Hematopoietic multipotent progenitor cell treated with erythropoietin and hydrocortisone succinate and interleukin-3 and kit ligand, for 6 days (in vitro differentiated cells): ENCODE measurements at regions not wholly inside any gene's neighbourhood (a gene's known extent, or its start where the extent isn't known, plus 50 kb on each side); places are given as distances from the start of the nearest gene placed in this dataset.

Source experiments
- DNase-seq: peaks from one replicate; pipeline ENCODE4 v3.0.0-alpha.2; 2015

DNA sequence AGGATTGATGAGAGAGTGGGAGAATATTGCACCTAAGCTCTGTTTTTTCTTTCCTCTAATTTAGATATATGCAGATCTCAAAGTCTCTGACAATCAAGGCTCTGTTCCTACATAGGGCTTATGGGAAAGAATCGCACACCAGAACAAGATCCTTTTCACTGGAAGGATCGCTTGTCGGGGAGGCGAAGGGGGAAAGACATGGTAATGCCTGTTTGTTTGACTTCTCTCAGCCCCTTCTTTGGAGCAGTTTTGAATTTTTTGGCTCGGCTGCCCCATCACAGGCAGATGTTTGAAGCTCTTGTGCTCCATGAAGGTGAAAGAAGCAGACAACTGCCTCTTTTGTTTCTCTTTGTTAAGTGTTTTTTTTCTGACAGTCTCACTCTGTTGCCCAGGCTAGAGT is 599.9 kb upstream of the ZNF608 start:
- DNase-seq = no peak

DNA sequence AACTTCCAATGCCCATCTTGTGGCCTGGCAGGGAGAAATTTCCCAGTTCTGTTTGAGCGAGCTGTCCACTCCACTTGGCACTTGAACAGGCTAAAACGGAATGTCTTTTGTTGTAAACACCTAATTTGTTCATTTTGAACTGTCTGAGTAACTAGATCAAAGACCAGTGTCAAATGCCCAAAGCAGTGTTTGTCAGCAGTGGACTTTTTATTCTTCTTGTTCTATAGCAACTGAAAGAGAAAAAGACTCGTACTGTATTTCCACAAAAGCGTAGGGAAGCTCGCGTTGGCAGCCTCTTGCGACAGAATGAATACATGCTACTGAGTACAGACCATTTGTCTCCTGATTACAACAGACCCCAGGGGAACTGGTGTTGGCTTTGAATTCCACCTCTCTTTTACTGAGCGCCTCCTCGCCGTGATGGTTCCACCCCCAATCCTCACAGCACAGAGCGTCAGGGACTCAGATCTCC is 601.8 kb upstream of the ZNF608 start:
- DNase-seq = peak; percentile 1

DNA sequence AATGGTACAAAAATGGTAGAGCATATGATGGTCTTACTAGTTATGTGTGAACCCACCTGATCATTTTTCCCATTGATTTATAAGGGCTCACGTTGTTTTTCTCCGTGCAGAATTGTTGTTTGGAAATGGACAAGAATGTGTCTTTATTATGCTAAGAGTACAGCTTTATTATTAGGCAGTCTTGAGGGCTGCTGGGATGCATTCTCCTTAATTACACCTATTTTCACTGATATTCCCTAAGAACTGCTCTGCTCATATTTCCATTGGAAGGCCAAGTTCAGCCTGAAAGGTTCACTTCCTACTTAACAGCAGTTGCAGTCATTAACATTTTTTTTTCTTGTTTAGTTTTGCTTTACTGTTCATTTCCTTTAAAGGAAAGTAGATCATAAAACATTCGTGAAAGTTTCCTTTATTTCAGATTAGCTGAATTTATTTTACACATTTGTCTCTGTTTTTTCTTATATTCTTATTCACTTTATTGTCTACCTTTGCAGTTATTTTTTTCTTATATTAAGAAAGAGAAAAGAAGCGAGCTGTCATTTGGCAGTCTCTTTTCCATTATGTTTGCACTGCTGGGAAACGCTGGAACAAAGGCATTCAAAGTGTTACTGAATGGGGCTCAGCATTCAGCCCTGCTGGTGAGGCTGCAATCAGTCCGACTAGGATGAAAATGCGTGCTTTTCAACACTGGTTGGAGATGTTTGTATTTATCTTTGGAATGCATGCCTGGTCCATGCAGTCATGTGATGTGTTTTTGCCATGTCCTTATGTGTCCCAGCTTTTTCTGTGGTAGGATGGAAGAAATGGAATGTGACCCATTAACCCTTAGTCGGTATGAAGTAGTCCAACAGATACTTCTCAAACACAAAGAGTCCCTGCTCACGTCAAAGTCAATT is 602.7 kb upstream of the ZNF608 start:
- DNase-seq = no peak

DNA sequence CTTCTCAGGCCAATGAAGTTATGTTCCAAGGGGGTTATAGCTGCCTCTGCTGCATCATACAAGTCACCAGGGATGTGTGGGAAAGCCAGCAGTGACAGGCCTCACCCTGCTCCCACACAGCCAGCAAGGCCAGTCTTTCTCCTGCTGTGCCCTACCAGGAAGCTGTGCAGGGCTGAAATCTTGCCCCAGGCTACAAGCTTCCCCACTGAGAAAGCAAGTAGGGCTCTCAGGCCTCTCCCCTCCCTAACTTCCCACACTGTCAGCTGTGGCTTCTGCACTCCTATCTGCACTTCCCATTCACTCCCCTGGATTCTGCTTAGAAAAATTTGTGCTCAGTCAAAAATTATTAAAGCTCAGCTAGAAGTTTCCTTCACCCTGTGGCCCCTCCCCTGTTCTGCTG is 611.2 kb upstream of the ZNF608 start:
- DNase-seq = no peak

DNA sequence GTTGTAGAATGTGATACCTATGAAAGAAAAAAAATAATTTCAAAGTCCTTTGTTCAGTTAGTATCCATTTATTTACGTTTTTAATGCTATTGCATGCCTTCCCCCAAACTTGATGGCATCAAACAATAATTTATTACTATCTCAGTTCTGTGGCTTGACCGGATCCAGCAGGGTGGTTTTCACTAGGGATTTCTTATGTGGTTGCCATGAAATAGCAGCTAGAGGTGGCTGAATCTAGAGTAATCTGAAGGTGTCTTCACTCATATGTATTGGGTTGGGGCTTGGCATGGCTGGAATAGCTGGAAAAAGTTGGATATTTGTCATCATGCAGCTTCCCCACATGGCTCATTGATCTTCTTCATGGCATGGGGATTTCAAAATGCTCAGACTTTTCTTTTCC is 619.3 kb upstream of the ZNF608 start:
- DNase-seq = no peak

DNA sequence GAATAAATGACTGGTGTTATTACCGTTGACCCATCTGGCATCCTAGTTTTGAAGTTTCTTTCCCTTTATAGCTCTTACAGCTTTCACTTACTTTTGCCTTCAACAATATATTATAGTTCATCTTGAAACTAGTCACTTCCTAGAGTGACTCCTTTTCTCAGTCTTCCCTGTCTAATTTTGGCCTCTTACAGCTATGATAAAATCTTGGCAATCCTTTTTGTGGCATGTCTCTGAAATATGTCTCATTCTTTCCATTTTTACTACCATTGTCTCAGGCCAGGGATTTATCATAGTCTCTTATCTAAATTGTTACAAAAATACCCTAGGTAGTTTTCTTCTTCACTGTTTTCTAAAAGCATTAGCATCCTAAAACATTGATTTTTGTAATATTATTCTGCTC is 621.3 kb upstream of the ZNF608 start:
- DNase-seq = no peak

DNA sequence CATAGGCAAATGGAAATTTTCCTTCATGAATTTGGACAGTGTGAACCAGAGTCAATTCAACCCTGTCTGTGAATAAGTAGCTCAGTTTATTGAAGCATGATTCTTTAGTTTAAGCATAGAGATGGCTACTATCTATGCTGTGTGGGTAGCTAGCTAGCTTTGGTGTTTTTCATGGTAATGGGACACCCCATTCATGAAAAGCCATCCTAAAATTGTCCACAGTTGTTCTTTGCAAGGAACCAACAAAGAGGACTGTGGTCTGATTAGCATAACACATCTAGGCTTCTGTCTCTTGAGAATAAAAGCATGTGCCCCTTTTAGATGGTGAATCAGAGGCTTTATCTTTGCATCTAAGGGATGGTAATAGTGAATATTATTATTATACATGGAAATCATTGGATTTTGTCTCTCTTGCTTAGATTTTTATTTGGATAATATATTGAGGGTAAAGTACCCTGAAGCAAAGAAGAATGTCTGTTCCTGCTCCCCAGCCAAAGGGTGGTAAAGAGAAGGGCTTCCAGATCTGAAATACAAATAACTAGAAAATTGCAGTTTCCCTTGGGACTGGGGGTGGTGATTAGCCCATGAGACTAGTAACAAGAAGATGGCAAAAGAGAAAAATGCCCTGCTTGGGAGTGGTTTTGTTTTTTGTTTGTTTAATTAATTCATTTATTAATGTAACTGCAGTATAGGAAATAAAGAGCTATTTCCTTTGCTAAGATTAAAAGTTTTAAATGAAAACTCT is 624.2 kb upstream of the ZNF608 start:
- no peak for DNase-seq

DNA sequence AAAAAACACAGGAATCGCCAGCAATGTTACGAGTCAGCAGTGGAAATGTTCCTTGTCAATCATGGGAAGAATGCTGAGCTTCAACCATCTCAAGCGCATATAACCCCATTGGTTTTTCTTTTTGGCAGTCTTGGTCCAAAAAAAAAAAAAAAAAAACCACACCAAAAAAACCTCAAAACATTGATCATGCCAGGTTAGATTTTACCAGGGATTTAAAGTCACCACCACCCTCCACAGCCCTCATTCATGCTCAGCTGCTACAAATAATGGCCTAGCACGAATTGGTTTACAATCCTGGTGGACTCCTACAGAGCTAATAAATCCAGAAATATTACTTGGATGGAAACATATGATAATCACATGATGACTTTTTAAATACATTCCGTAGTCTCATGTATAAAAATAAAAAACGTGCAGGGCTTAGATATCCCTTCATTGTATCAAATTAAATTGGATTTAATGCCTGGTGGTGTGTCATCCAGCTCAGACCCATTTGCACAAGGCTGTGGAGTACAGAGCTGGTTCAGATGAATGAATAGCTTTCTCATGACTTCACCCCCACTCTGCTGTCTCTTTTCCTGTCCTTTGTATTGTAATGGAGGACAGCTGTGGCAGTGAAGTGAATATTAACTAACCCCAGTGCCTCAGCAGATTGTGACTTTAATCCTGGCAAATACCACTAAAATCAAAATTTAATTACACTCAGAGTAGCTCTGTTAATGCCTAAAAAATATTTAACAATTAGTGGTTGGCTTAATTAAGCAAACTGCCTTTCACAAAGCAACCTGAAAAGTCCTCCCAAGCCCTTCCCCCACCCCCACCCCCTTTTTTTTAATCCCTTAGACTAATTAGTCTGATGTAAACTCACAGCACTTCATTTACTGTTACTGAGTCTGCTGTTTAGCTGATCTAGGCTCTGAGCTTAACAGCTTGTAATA is 626.5 kb upstream of the ZNF608 start:
- no peak for DNase-seq

DNA sequence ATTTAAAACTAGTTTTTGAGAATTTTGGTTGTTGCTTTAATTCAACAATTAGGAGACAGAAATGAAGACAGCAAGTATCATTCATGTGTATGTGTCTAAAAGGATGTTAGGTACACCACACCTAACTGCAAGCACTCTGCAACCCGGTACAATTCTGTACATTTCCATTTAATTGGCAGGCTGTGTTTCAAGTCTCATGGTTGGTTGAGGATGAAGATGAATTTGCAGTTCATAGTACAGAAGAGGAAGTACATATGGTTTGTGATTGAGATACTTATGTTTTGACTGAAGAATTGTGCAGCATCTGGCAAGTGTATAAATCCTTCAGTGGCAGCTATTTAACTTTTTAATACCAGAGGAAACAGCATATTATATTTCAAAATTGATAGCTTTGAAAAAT is 628.7 kb upstream of the ZNF608 start:
- DNase-seq = no peak

DNA sequence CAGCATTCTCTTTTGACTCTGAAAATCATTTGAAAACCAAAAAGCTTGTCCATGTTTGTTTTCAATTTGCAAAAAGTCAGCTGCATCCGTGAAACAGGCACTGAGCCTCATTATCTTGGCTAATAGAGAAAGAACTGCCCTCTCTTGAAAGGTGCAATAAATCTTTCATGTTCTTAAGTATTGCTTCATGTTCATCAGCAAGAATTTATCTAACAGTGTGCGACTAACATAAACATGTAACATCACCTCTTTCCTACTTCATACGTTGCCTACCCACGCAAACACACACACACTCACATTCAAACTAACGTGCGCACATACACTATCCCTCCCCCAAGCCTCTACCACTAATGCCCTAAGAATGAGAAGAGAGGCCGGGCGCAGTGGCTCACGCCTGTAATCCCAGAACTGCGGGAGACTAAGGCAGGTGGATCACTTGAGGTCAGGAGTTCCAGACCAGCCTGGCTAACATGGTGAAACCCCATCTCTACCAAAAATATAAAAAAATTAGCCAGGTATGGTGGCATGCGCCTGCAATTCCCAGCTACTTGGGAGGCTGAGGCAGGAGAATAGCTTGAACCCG is 629.7 kb upstream of the ZNF608 start:
- DNase-seq = no peak

DNA sequence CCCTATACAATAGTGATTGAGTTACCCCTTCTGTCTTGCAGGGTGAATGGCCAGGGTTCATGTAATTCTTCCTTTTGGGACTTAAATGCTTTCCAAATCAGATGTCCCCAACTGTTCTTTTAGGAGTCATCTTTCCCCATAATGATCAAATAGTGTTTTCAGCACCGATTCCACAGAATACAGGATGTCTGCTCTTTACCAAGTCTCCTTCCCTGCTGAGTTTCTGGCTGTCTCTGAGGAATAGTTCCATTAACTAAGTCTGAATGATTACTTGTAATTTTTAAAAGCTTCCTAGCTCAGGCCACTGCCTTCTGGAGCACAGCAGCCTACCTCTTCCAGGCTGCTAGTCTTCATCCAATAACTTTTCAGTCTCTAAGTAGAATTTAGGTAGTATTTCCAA is 630.7 kb upstream of the ZNF608 start:
- DNase-seq = no peak

DNA sequence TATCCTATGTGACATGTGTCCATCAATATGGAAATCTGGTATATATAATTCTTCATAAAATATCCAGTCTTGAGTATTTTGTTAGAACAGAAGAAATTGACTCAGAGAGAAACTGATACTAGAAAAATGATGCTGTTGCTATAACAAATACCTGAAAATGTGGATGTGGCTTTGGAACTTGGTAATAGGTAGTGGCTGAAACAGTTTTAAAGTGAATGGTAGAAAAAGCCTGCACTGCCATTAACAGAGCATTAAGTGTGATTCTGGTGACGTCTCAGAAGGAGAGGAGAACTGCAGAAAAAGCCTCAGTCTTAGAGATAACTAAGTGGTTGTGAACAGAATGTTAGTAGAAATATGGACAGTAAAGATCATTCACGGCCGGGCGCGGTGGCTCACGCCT is 634.9 kb upstream of the ZNF608 start:
- DNase-seq = no peak

DNA sequence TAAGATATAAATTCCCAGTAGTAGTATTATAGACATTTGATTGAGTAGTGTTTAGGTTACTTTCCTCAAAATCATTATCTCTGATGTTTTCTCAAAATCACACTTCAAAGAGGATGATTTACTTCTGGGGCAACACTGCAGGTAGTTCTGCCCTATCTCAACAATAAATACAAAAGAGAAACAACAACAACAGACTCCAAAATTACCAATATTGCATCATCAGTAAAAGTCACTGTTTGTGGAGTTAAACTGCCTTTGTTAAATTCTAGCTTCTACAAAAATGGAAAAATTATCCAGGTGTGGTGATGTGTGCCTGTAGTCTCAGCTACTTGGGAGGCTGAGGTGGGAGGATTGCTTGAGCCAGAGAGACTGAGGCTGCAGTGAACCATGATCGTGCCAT is 637.6 kb upstream of the ZNF608 start:
- no peak for DNase-seq

DNA sequence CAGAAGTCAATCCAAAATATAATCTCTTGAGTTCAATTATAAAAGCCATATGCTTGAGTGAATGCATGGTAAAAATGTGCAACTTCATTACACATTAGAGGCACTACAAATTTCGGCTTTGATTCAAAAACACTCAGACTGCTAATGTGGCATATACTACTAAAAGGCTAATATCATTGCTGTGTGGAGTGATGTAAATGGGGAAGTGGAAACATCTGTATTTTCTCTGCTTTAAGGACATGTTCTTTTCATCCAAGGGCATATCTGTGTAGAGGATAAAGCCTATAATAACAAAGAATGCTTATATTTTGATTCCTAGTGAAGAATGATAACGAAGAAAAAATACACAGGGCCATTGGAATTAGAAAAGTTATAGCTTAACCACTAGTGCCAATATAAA is 643.9 kb upstream of the ZNF608 start:
- no peak for DNase-seq

DNA sequence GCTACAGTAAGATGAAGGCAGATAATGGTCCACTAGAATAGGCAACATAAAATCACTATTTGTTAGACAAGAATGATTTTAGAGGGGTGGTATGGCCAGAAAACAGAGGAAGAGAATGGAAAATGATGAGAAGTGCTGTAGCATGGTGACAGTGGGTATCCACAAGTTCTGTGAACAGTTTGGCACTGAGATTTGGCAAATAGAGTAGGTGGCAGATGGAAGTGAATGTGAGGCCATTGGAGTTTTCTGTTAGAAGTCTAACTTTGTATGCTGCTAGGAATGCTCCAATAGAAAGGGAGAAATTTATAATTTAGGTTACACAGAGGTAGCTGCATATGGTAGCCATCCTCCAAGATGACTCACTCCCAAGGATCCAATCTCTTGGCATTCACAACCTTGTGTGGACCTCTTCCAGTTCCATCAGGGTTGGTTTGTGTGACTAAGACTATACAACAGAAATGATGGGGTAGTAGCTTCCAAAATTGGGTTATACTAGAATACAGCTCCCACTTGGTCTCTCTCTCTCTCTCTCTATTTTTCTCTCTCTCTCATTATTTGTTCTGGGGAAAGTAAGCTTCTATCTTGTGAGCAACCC is 646.9 kb upstream of the ZNF608 start:
- DNase-seq = no peak

DNA sequence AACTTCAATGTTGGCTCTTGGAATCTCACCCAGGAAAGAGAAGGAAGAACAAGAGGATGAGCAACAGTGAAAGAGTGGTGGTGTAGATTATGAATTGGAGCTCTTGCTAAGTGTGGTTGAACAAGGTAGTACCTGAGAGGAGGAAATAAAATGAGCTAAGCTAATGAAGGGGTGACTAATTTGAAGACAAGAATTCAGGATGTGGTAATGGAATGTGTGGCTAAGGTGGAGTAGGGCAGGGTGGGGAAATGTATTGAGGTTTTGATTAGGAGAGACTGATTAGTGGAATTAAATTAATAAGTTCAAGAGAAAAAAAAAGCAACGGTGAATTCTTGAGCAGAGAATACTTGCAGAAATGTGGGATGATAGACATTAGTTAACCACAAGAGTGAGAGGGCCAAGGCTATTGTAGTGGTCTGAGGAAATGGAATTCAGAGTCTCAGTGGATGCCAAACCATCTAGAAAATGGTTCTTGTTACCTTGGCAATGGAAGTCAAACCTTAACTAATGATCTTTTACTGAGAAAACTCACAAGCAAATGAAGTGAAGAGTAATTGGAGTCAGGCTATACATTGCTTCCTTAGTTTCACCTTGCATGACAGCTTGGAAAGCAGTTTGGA is 648.3 kb upstream of the ZNF608 start:
- DNase-seq = no peak

DNA sequence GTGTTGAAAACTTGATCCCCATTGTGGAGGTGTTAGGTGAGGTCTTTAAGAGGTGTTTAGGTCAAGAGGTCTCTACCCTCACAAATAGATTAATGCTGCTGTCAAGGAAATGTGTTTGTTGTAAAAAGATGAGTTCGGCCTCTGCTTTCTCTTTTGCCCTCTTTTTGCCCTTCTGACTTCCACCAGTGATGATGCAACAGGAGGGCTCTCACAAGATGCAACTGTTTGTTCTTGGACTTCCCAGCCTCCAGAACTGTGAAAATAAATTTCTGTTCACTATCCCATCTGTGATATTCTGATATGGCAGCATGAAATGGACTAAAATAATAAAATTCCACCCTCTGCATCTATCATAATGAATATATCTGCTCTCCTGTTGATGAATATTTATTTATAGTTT is 650.0 kb upstream of the ZNF608 start:
- DNase-seq = no peak

DNA sequence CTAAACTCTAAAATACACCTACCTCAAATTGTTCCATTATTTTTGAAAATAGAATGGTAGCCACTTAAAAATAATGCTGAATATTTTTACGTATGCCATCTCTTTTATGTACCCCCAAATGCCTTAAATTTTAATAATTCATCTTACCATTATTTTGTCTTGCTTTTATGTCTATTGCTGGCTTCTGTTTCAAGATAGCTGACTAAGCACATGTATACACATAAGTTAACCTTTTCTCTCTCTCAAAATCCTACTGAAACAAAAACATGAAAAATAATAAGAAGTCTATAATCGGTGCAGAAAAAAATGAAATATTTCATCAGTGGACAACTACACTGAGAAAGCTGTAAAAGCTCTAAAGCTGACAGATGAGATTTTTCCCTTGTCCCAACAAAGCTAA is 652.0 kb upstream of the ZNF608 start:
- DNase-seq = no peak

DNA sequence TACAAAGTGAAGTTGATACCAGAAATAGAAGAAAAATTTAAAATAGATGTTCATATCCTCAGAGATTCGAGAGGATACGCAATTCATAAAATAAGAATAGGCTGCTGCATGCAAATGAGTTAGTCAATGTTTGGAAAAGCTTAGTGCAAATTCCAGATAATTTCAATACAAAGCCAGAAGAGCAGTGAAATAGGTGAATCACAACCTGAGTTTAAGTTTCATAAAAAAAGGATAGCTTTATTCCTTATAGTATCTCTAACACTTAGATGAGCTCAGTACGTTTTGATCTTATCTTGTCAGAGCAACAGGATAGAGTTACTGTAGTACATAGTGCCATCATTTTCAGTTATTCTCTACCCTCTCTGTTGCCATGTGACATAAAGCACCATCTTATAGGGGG is 653.4 kb upstream of the ZNF608 start:
- no peak for DNase-seq

DNA sequence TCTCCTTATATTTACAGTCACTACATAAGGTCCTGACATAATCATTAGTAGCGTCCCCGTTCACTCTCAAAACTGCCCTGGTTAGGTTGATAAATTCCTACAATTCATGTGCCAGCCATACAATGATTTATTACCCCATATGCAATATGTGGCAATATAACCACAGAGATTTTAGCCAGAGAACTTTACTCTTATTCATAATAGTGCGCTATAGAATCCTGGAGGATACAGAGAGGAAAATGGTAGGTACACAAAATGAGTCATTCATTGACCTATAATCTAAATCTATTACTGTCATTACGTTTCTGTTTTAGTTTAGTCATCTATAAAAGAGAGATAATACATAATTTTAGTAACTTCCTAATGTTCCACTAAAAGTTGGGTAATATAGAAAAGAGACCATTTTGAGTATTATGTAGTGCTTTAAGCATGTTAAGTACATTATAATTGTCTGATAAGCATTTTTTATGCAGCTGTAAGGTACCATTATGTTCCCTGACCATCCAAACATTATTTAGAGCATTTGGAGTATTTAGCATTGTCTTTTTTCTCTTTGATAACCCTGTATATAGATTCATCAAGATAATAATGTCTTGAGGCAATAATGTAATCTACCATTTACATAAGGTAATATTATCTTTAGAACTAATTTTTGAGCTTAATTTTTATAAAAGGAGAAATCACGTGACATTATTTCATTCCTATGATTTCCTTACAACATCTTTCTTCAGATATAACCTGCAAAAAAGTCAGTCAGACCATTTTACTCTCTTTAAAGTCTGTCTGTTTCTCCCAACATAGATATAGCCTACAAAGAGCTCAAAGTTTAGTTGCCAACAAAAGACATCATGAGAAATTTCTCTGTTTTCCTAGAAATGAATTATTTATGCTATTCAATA is 655.5 kb upstream of the ZNF608 start:
- DNase-seq = no peak

DNA sequence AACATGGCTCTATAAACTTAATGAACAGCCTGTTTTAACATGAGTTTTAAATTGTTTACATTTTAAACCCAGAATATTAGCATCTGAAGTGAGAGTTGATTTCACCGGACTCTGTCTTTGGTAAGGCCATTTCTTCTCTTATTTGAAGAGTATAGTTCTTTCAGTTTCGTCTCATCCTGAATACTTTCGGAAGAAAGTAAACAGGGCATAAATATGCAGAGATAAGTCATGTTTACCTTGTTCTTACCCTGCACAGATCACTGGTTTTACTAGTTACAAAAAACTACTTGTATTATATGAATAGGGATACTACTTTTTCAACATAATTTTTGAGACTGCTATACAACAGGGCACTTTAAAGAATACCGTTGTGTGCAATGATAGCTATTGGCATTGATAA is 656.3 kb upstream of the ZNF608 start:
- no peak for DNase-seq
